ENCODE measurements at regions not wholly inside any gene's neighbourhood (a gene's known extent, or its start where the extent isn't known, plus 50 kb on each side); places are given as distances from the start of the nearest gene placed in this dataset.

DNA sequence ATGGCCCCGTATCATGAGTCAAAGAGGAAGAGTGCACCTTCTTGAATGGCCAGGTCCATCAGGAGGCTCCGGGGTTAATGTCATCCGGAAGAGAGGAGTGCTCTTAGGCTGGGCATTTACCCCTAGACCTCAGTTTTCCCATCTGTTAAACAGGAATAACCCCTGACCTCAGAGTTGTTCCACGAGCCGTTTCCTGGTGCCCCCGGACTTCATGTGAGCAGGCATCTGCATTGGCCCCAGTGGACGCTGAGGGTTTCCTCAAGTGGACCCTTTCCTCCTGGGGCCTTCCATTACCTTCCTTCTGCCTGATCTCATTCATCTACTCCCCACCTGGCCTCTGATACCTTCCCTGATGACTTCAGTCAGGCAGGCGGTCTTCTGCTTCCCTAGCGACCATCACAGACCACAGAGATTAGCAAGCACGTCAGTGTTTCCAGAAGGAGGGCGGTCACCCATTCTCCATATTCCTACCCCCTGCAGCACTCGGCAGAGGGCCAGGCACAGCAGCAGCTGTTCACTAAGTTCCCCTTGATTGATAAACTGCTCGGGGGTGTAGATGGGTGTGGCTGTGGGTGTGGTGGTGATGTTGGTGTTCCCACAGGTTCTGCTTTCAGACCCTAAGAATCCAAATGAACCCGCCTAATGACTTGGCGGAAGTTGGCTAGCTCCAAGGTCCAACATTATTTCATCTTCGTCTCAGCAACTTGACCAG is 346.6 kb upstream of the TNRC6C start:
- TF ChIP-seq, protein P1, sequence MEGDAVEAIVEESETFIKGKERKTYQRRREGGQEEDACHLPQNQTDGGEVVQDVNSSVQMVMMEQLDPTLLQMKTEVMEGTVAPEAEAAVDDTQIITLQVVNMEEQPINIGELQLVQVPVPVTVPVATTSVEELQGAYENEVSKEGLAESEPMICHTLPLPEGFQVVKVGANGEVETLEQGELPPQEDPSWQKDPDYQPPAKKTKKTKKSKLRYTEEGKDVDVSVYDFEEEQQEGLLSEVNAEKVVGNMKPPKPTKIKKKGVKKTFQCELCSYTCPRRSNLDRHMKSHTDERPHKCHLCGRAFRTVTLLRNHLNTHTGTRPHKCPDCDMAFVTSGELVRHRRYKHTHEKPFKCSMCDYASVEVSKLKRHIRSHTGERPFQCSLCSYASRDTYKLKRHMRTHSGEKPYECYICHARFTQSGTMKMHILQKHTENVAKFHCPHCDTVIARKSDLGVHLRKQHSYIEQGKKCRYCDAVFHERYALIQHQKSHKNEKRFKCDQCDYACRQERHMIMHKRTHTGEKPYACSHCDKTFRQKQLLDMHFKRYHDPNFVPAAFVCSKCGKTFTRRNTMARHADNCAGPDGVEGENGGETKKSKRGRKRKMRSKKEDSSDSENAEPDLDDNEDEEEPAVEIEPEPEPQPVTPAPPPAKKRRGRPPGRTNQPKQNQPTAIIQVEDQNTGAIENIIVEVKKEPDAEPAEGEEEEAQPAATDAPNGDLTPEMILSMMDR (IDR thresholded peaks at IDR 0.05; ENCODE audit: low read depth, low read length), result no peak
- TF ChIP-seq EZH2phosphoT487 (IDR thresholded peaks at IDR 0.05; ENCODE audit: low read depth), result no peak

All from OCI-LY3 (cell line).